ENCODE measurements at regions not wholly inside any gene's neighbourhood (a gene's known extent, or its start where the extent isn't known, plus 50 kb on each side); places are given as distances from the start of the nearest gene placed in this dataset.

DNA sequence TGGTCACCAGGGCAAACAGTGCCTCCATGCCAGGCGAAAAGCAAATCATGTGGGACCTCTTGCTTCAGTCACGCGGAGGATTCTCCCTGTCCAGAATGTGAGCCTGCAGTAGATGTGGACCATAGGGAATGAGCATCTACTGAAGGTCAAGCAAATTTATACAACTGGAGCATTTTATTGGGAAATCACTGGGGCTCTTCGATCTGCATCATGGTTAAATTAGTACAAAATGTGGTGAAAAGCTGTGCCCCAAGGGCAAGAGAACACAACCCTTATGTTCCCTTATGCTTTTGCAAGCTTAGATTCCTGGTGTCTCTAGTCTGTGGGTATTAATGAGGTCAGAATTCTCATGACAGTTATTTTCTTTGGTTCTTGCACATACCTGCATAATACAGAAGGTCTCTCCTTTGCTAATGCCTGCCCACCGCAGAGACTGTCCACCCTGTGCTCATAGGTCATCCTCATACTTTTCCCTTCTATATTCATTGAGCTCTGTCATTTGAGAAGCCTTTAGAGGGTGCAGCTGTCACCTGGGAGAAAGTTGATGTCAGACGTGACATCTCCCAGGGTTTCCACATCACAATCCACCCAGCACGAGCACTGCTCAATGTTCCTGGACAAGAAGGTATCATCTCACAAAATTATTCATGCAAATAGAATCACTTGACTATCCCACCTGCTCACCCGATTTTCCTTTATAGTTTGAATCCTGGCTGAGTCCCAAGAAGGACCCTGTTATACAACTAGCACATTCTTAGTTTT is 111.7 kb downstream of the NXNL2 start:
- TF ChIP-seq, protein P1, sequence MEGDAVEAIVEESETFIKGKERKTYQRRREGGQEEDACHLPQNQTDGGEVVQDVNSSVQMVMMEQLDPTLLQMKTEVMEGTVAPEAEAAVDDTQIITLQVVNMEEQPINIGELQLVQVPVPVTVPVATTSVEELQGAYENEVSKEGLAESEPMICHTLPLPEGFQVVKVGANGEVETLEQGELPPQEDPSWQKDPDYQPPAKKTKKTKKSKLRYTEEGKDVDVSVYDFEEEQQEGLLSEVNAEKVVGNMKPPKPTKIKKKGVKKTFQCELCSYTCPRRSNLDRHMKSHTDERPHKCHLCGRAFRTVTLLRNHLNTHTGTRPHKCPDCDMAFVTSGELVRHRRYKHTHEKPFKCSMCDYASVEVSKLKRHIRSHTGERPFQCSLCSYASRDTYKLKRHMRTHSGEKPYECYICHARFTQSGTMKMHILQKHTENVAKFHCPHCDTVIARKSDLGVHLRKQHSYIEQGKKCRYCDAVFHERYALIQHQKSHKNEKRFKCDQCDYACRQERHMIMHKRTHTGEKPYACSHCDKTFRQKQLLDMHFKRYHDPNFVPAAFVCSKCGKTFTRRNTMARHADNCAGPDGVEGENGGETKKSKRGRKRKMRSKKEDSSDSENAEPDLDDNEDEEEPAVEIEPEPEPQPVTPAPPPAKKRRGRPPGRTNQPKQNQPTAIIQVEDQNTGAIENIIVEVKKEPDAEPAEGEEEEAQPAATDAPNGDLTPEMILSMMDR (IDR thresholded peaks at IDR 0.05): no peak
- TF ChIP-seq EZH2 (IDR thresholded peaks at IDR 0.05; ENCODE audit: borderline replicate concordance, insufficient read depth, low read depth, low read length, poor library complexity, severe bottlenecking): no peak

All from B cell (primary cell).